ENCODE measurements at regions not wholly inside any gene's neighbourhood (a gene's known extent, or its start where the extent isn't known, plus 50 kb on each side); places are given as distances from the start of the nearest gene placed in this dataset.

GRCh38 chr11:43549624-43550023 lies 130.9 kb upstream of the HSD17B12 start:
- Histone ChIP-seq H3K27ac (ENCODE audit: insufficient read depth, low read length) (no peak overlapping the region), H3K27me3 (ENCODE audit: control insufficient read depth, insufficient read depth, low read length) (peaks cover 50% of the 10 kb centered on the region), H3K4me2 (ENCODE audit: low read depth, low read length) (no peak overlapping the region), H2AK5ac (ENCODE audit: low read depth, low read length) (no peak overlapping the region), H3K9me1 (ENCODE audit: insufficient read depth, low read length) (no peaks in the 10 kb centered on the region), H4K91ac (ENCODE audit: insufficient read depth, low read depth, low read length) (no peak overlapping the region), H3K4me3 (ENCODE audit: insufficient read depth, low read depth, low read length) (no peak overlapping the region), H3K23ac (ENCODE audit: low read depth, low read length) (no peak overlapping the region), H3K14ac (replicated peaks; ENCODE audit: low read depth, low read length) (no peak overlapping the region), H2BK15ac (ENCODE audit: low read depth, low read length) (no peak overlapping the region), H3K9me3 (ENCODE audit: control insufficient read depth, insufficient read depth, low read length) (no peaks in the 10 kb centered on the region), H3K4ac (ENCODE audit: low read depth, low read length) (no peak overlapping the region), H4K8ac (ENCODE audit: low read depth in 2 of 2, low read length in 2 of 2) (no peak overlapping the region), H2BK120ac (ENCODE audit: low read depth, low read length) (no peak overlapping the region), H4K5ac (ENCODE audit: low read depth, low read length) (no peak overlapping the region), H2AK9ac (replicated peaks; ENCODE audit: low read depth, low read length, poor library complexity) (no peak overlapping the region), H3K79me1 (ENCODE audit: low read depth in 1 of 2, low read length in 2 of 2) (no peaks in the 10 kb centered on the region), H2BK20ac (ENCODE audit: low read depth, low read length) (no peak overlapping the region), H2AFZ (replicated peaks; ENCODE audit: low read length, poor library complexity) (no peak overlapping the region), H2BK5ac (ENCODE audit: low read depth, low read length, poor library complexity, severe bottlenecking) (no peak overlapping the region), H3K18ac (ENCODE audit: low read depth, low read length) (no peak overlapping the region), H3K4me1 (ENCODE audit: control insufficient read depth, insufficient read depth, low read length) (no peaks in the 10 kb centered on the region), H3K9ac (ENCODE audit: low read depth, low read length) (no peak overlapping the region), H4K20me1 (ENCODE audit: insufficient read depth, low read length) (no peaks in the 10 kb centered on the region), H3K36me3 (ENCODE audit: control insufficient read depth, insufficient read depth, low read length) (no peaks in the 10 kb centered on the region), H3K56ac (ENCODE audit: extremely low read depth, insufficient read depth, low read length) (no peak overlapping the region)
- no peak for ATAC-seq (ENCODE audit: low read depth)
- dilution Hi-C loops (cut with HindIII; ENCODE audit: low sequenced_read_pairs, unreplicated experiment) = no loop called here
- DNase-seq = no peak
- no CpG with 5 or more reads among the region's 6 CpGs for WGBS, 2 experiments (ENCODE audit: extremely low coverage in 2 of 2, insufficient read length in 1 of 2)
- TF ChIP-seq RAD21 (IDR thresholded peaks at IDR 0.05; ENCODE audit: low read length) (no peak), CHD1 (IDR thresholded peaks at IDR 0.05; ENCODE audit: low read depth, low read length) (no peak), USF2 (IDR thresholded peaks at IDR 0.05; ENCODE audit: low read depth, low read length) (no peak), NFE2L2 (IDR thresholded peaks at IDR 0.05; ENCODE audit: low read depth, low read length) (no peak), BHLHE40 (IDR thresholded peaks at IDR 0.05; ENCODE audit: low read depth, low read length) (no peak), MAFK (IDR thresholded peaks at IDR 0.05; ENCODE audit: low read depth, low read length) (no peak), MAZ (IDR thresholded peaks at IDR 0.05; ENCODE audit: borderline replicate concordance, low read depth, low read length) (no peak), MXI1 (IDR thresholded peaks at IDR 0.05; ENCODE audit: borderline replicate concordance, low read depth, low read length) (no peak), FOS (IDR thresholded peaks at IDR 0.05; ENCODE audit: low read depth, low read length) (no peak), SMC3 (IDR thresholded peaks at IDR 0.05; ENCODE audit: low read depth, low read length) (no peak), RCOR1 (IDR thresholded peaks at IDR 0.05; ENCODE audit: insufficient replicate concordance, low read length) (no peak), RFX5 (IDR thresholded peaks at IDR 0.05; ENCODE audit: low read depth, low read length) (no peak)
- TF ChIP-seq, protein P1, sequence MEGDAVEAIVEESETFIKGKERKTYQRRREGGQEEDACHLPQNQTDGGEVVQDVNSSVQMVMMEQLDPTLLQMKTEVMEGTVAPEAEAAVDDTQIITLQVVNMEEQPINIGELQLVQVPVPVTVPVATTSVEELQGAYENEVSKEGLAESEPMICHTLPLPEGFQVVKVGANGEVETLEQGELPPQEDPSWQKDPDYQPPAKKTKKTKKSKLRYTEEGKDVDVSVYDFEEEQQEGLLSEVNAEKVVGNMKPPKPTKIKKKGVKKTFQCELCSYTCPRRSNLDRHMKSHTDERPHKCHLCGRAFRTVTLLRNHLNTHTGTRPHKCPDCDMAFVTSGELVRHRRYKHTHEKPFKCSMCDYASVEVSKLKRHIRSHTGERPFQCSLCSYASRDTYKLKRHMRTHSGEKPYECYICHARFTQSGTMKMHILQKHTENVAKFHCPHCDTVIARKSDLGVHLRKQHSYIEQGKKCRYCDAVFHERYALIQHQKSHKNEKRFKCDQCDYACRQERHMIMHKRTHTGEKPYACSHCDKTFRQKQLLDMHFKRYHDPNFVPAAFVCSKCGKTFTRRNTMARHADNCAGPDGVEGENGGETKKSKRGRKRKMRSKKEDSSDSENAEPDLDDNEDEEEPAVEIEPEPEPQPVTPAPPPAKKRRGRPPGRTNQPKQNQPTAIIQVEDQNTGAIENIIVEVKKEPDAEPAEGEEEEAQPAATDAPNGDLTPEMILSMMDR (conservative IDR thresholded peaks at IDR 0.05; ENCODE audit: low read depth, low read length) = no peak
- CTCF ChIA-PET = no interaction called here
- intact Hi-C loops (cut with micrococcal nuclease) = no loop called here
- BruUV-seq (replicated peaks) = no TSS peak
- POLR2A ChIA-PET (ENCODE audit: unreplicated experiment) = no interaction called here
- in situ Hi-C loops (cut with MboI; ENCODE audit: low sequenced_read_pairs) = no loop called here

Measured in IMR-90 (cell line).